Right ventricle myocardium superior (tissue), 1 donor: ENCODE measurements at regions not wholly inside any gene's neighbourhood (a gene's known extent, or its start where the extent isn't known, plus 50 kb on each side); places are given as distances from the start of the nearest gene placed in this dataset.
"Not testable (repeated sequence)": the region's sequence is repeated elsewhere in the genome, so short reads cannot be mapped to it uniquely, and the experiment has no call there.

ENCODE experiments used
- ATAC-seq: fragments of 200-7000 bp; cut with Tn5 transposase; one replicate; pipeline ENCODE4 v1.9.1; 2020; ENCODE audit warnings: mild to moderate bottlenecking; ENCODE audit not compliant: poor library complexity
- DNase-seq: peaks from one replicate; pipeline ENCODE4 v3.0.0-alpha.2; 2020
- intact Hi-C: fragments of 100-400 bp; cut with DNase I; formaldehyde crosslinking; loops from one replicate; pipeline ENCODE4 v1.11.2; 2022
- donor health status: DM: no; HTN: yes; CAD: no; lungs with severe emphysema.

GRCh38 chr12:25313266-25313990, 62.7 kb upstream of the KRAS start:
- DNase-seq, intact Hi-C loops, ATAC-seq: not testable (repeated sequence)

- intact Hi-C loops: no loop called here
- no peak for DNase-seq
- no peak for ATAC-seq
These were observed 60.8 kb upstream of the KRAS start for GRCh38 chr12:25311506-25311905.

- ATAC-seq, intact Hi-C loops, DNase-seq: not testable (repeated sequence)
These were observed 59.3 kb upstream of the KRAS start for GRCh38 chr12:25310071-25310470.

GRCh38 chr12:25308756-25309155, 58.0 kb upstream of the KRAS start:
- ATAC-seq (no peak), DNase-seq (no peak)
- intact Hi-C loops: no loop called here

GRCh38 chr12:25307818-25308217, 57.1 kb upstream of the KRAS start:
- intact Hi-C loops: no loop called here
- DNase-seq (no peak), ATAC-seq (no peak)

- no peak for ATAC-seq
- no peak for DNase-seq
- intact Hi-C loops: no loop called here
These were observed 51.1 kb upstream of the KRAS start for GRCh38 chr12:25301798-25302197.
